HuH-7 (cell line): ENCODE measurements at regions not wholly inside any gene's neighbourhood (a gene's known extent, or its start where the extent isn't known, plus 50 kb on each side); places are given as distances from the start of the nearest gene placed in this dataset.

Experiments used
- DNase-seq: peaks from one replicate; pipeline ENCODE4 v3.0.0; 2011; ENCODE audit warnings: low spot score

- no peak for DNase-seq
These were observed 466.5 kb downstream of the TXNL1 start for GRCh38 chr18:56171848-56172247.

- DNase-seq = no peak
These were observed 470.2 kb downstream of the TXNL1 start for GRCh38 chr18:56168049-56168781.

- no peak for DNase-seq
These were observed 471.0 kb downstream of the TXNL1 start for GRCh38 chr18:56167366-56167765.

GRCh38 chr18:56166914-56167313, 471.5 kb downstream of the TXNL1 start:
- DNase-seq = no peak

GRCh38 chr18:56165601-56166355, 472.6 kb downstream of the TXNL1 start:
- DNase-seq = no peak

GRCh38 chr18:56162311-56163265, 475.8 kb downstream of the TXNL1 start:
- DNase-seq = no peak

- DNase-seq = no peak
These were observed 476.7 kb downstream of the TXNL1 start for GRCh38 chr18:56161566-56162260.

- no peak for DNase-seq
These were observed 479.7 kb downstream of the TXNL1 start for GRCh38 chr18:56158676-56159075.

GRCh38 chr18:56157541-56157940, 480.9 kb downstream of the TXNL1 start:
- DNase-seq = no peak

- DNase-seq = no peak
These were observed 485.7 kb downstream of the TXNL1 start for GRCh38 chr18:56152551-56153310.

GRCh38 chr18:56148373-56148772, 490.0 kb downstream of the TXNL1 start:
- DNase-seq = no peak

GRCh38 chr18:56146565-56146964, 491.8 kb downstream of the TXNL1 start:
- DNase-seq = no peak

- no peak for DNase-seq
These were observed 496.4 kb downstream of the TXNL1 start for GRCh38 chr18:56142001-56142400.

- DNase-seq = no peak
These were observed 498.6 kb downstream of the TXNL1 start for GRCh38 chr18:56139792-56140254.

- DNase-seq = no peak
These were observed 499.0 kb downstream of the TXNL1 start for GRCh38 chr18:56139372-56139771.

- no peak for DNase-seq
These were observed 502.3 kb downstream of the TXNL1 start for GRCh38 chr18:56136105-56136504.

GRCh38 chr18:56130481-56130880, 507.9 kb downstream of the TXNL1 start:
- no peak for DNase-seq

GRCh38 chr18:56128153-56128791, 510.1 kb downstream of the TXNL1 start:
- no peak for DNase-seq

- DNase-seq = no peak
These were observed 510.9 kb downstream of the TXNL1 start for GRCh38 chr18:56127322-56128099.

GRCh38 chr18:56124186-56124585, 514.2 kb downstream of the TXNL1 start:
- no peak for DNase-seq
